ENCODE measurements at regions not wholly inside any gene's neighbourhood (a gene's known extent, or its start where the extent isn't known, plus 50 kb on each side); places are given as distances from the start of the nearest gene placed in this dataset.

- peaks cover 2% of the 10 kb centered on the region for H3K9me3 Mint-ChIP-seq
Measured at GRCh38 chr1:96211202-96211601, 510.4 kb upstream of the PTBP2 start.

GRCh38 chr1:96214982-96215381 is 506.6 kb upstream of the PTBP2 start:
- ChIA-PET POLR2A (no interaction called here), CTCF (no interaction called here)
- Mint-ChIP-seq H3K4me3 (no peak overlapping the region), H3K27ac (no peak overlapping the region), H3K4me1 (ENCODE audit: low read depth) (no peaks in the 10 kb centered on the region), H3K36me3 (ENCODE audit: low read depth) (no peaks in the 10 kb centered on the region), H3K27me3 (no peaks in the 10 kb centered on the region), H3K9me3 (peaks cover 5% of the 10 kb centered on the region)
- no peak for ATAC-seq (ENCODE audit: poor library complexity)
- H3K9me3 ChIP-seq (ENCODE audit: control insufficient read depth in 1 of 2, insufficient read depth in 1 of 2, low read length in 2 of 2): no peaks in the 10 kb centered on the region
- intact Hi-C loops (cut with DNase I, micrococcal nuclease): no loop called here
- H3K27me3 ChIP-seq (ENCODE audit: control insufficient read depth in 1 of 2, insufficient read depth in 2 of 2, low read length in 2 of 2): no peaks in the 10 kb centered on the region
- no peak overlapping the region for H3K4me3 ChIP-seq (ENCODE audit: low read length)
- H3K4me1 ChIP-seq (ENCODE audit: insufficient read depth, low read length): no peaks in the 10 kb centered on the region
- no peak for TF ChIP-seq CTCF (IDR thresholded peaks at IDR 0.05)
- H3K36me3 ChIP-seq (ENCODE audit: insufficient read depth, low read length): no peaks in the 10 kb centered on the region
- DNase-seq: no peak
- H3K27ac ChIP-seq (ENCODE audit: low read depth in 1 of 2, low read length in 2 of 2): no peak overlapping the region

More at GRCh38 chr1:96211202-96211601, 510.4 kb upstream of the PTBP2 start:
- POLR2A ChIA-PET: no interaction called here
- ATAC-seq (ENCODE audit: poor library complexity) (no peak), DNase-seq (no peak)
- no peak overlapping the region for H3K27ac ChIP-seq (ENCODE audit: low read depth in 1 of 2, low read length in 2 of 2)
- no peaks in the 10 kb centered on the region for H3K36me3 ChIP-seq (ENCODE audit: insufficient read depth, low read length)
- TF ChIP-seq CTCF (IDR thresholded peaks at IDR 0.05): no peak
- H3K4me1 ChIP-seq (ENCODE audit: insufficient read depth, low read length): no peaks in the 10 kb centered on the region
- no peaks in the 10 kb centered on the region for H3K36me3 Mint-ChIP-seq (ENCODE audit: low read depth)
- H3K4me3 ChIP-seq (ENCODE audit: low read length): no peak overlapping the region
- CTCF ChIA-PET: no interaction called here
- H3K4me3 Mint-ChIP-seq: no peak overlapping the region
- intact Hi-C loops (cut with DNase I, micrococcal nuclease): no loop called here
- no peaks in the 10 kb centered on the region for H3K27me3 Mint-ChIP-seq
- H3K9me3 ChIP-seq (ENCODE audit: control insufficient read depth in 1 of 2, insufficient read depth in 1 of 2, low read length in 2 of 2): no peaks in the 10 kb centered on the region
- no peaks in the 10 kb centered on the region for H3K27me3 ChIP-seq (ENCODE audit: control insufficient read depth in 1 of 2, insufficient read depth in 2 of 2, low read length in 2 of 2)
- H3K4me1 Mint-ChIP-seq (ENCODE audit: low read depth): no peaks in the 10 kb centered on the region
- H3K27ac Mint-ChIP-seq: no peak overlapping the region

- POLR2A ChIA-PET: no interaction called here
- H3K27me3 Mint-ChIP-seq: no peaks in the 10 kb centered on the region
- intact Hi-C loops (cut with DNase I, micrococcal nuclease): no loop called here
- no peak overlapping the region for H3K4me3 Mint-ChIP-seq
- H3K9me3 ChIP-seq (ENCODE audit: control insufficient read depth in 1 of 2, insufficient read depth in 1 of 2, low read length in 2 of 2): no peaks in the 10 kb centered on the region
- H3K4me1 Mint-ChIP-seq (ENCODE audit: low read depth): no peaks in the 10 kb centered on the region
- CTCF ChIA-PET: no interaction called here
- H3K27ac ChIP-seq (ENCODE audit: low read depth in 1 of 2, low read length in 2 of 2): no peak overlapping the region
- no peaks in the 10 kb centered on the region for H3K36me3 Mint-ChIP-seq (ENCODE audit: low read depth)
- TF ChIP-seq CTCF (IDR thresholded peaks at IDR 0.05): no peak
- no peak for DNase-seq
- H3K9me3 Mint-ChIP-seq: peaks cover 3% of the 10 kb centered on the region
- H3K4me1 ChIP-seq (ENCODE audit: insufficient read depth, low read length): no peaks in the 10 kb centered on the region
- H3K36me3 ChIP-seq (ENCODE audit: insufficient read depth, low read length): no peaks in the 10 kb centered on the region
- no peak overlapping the region for H3K27ac Mint-ChIP-seq
- no peaks in the 10 kb centered on the region for H3K27me3 ChIP-seq (ENCODE audit: control insufficient read depth in 1 of 2, insufficient read depth in 2 of 2, low read length in 2 of 2)
- no peak for ATAC-seq (ENCODE audit: poor library complexity)
- no peak overlapping the region for H3K4me3 ChIP-seq (ENCODE audit: low read length)
Measured at GRCh38 chr1:96220651-96221050, 500.9 kb upstream of the PTBP2 start.
